ENCODE measurements at regions not wholly inside any gene's neighbourhood (a gene's known extent, or its start where the extent isn't known, plus 50 kb on each side); places are given as distances from the start of the nearest gene placed in this dataset.

- no peaks in the 10 kb centered on the region for H3K27me3 ChIP-seq
- no peak overlapping the region for H3K4me3 ChIP-seq
- H3K4me1 ChIP-seq: peaks cover 0 to 63% (median 19%) of the 10 kb centered on the region in 3 donors
- 52 to 69% methylated on average over 7 to 12 of the region's 28 CpGs for WGBS, 2 donors (ENCODE audit: low coverage in 1 of 2)
- no peaks in the 10 kb centered on the region for H3K36me3 ChIP-seq
- no peaks in the 10 kb centered on the region for H3K9me3 ChIP-seq
- ATAC-seq: no peak
- peak overlapping the region in 1 of 4 donors; percentile 4 for H3K27ac ChIP-seq
- TF ChIP-seq POLR2AphosphoS5 (IDR thresholded peaks at IDR 0.05): no peak
- TF ChIP-seq EP300 (IDR thresholded peaks at IDR 0.05): no peak
- no peak for TF ChIP-seq POLR2A (IDR thresholded peaks at IDR 0.05)
- no peak for TF ChIP-seq CTCF (IDR thresholded peaks at IDR 0.05)
Observed at GRCh38 chr15:99447497-99448371, 118.0 kb upstream of the MEF2A start.

- WGBS, 2 donors (ENCODE audit: low coverage in 1 of 2): 75 to 78% methylated on average over 4 of the region's 4 CpGs
- Histone ChIP-seq H3K36me3 (no peaks in the 10 kb centered on the region), H3K4me3 (no peak overlapping the region), H3K27me3 (no peaks in the 10 kb centered on the region), H3K27ac (no peak overlapping the region), H3K9me3 (no peaks in the 10 kb centered on the region), H3K4me1 (peaks cover 0 to 65% (median 28%) of the 10 kb centered on the region in 3 donors)
- no peak for ATAC-seq
- TF ChIP-seq POLR2A (IDR thresholded peaks at IDR 0.05) (no peak), POLR2AphosphoS5 (IDR thresholded peaks at IDR 0.05) (no peak), CTCF (IDR thresholded peaks at IDR 0.05) (no peak), EP300 (IDR thresholded peaks at IDR 0.05) (no peak)
Observed at GRCh38 chr15:99449514-99449913, 116.3 kb upstream of the MEF2A start.

- WGBS, 2 donors (ENCODE audit: low coverage in 1 of 2): 32% methylated on average over 11 of the region's 14 CpGs; no CpG with 5 or more reads in 1 of the 2 donors
- no peaks in the 10 kb centered on the region for H3K36me3 ChIP-seq
- ATAC-seq: peak; percentile 16
- no peak overlapping the region for H3K4me3 ChIP-seq
- H3K27ac ChIP-seq: peak overlapping the region in 3 of 4 donors; percentile 86 to 90 (median 87)
- TF ChIP-seq CTCF (IDR thresholded peaks at IDR 0.05) (no peak), POLR2A (IDR thresholded peaks at IDR 0.05) (no peak), EP300 (IDR thresholded peaks at IDR 0.05) (no peak), POLR2AphosphoS5 (IDR thresholded peaks at IDR 0.05) (peak; percentile 9)
- H3K4me1 ChIP-seq: peaks cover 0 to 75% (median 37%) of the 10 kb centered on the region in 3 donors
- no peaks in the 10 kb centered on the region for H3K9me3 ChIP-seq
- no peaks in the 10 kb centered on the region for H3K27me3 ChIP-seq
Observed at GRCh38 chr15:99450896-99451358, 114.9 kb upstream of the MEF2A start.

GRCh38 chr15:99451484-99451883 lies 114.3 kb upstream of the MEF2A start:
- Histone ChIP-seq H3K4me3 (no peak overlapping the region), H3K27ac (peak overlapping the region in 3 of 4 donors; percentile 86 to 90 (median 87)), H3K9me3 (no peaks in the 10 kb centered on the region), H3K27me3 (no peaks in the 10 kb centered on the region), H3K36me3 (no peaks in the 10 kb centered on the region), H3K4me1 (peaks cover 0 to 75% (median 37%) of the 10 kb centered on the region in 3 donors)
- no peak for ATAC-seq
- 92% methylated on average over 2 of the region's 3 CpGs; no CpG with 5 or more reads in 1 of the 2 donors for WGBS, 2 donors (ENCODE audit: low coverage in 1 of 2)
- TF ChIP-seq EP300 (IDR thresholded peaks at IDR 0.05) (no peak), POLR2AphosphoS5 (IDR thresholded peaks at IDR 0.05) (no peak), CTCF (IDR thresholded peaks at IDR 0.05) (no peak), POLR2A (IDR thresholded peaks at IDR 0.05) (no peak)

Measured in gastroesophageal sphincter (tissue), 4 donors.